HT1080 (cell line): ENCODE measurements at regions not wholly inside any gene's neighbourhood (a gene's known extent, or its start where the extent isn't known, plus 50 kb on each side); places are given as distances from the start of the nearest gene placed in this dataset.

Experiments
- DNase-seq: peaks from one replicate; pipeline ENCODE4 v3.0.0-alpha.2; 2015; ENCODE audit warnings: low read depth

- no peak for DNase-seq
These were observed 50.8 kb upstream of the NAV2 start for GRCh38 chr11:19661827-19662226.

GRCh38 chr11:19660076-19660475 is 52.6 kb upstream of the NAV2 start:
- DNase-seq, result peak; percentile 97

GRCh38 chr11:19659529-19659928 is 53.1 kb upstream of the NAV2 start:
- no peak for DNase-seq

- DNase-seq, result no peak
These were observed 54.3 kb upstream of the NAV2 start for GRCh38 chr11:19658344-19658743.

GRCh38 chr11:19656140-19656541 is 56.5 kb upstream of the NAV2 start:
- DNase-seq, result no peak

GRCh38 chr11:19652623-19653375 is 59.8 kb upstream of the NAV2 start:
- DNase-seq, result no peak

GRCh38 chr11:19651653-19652052 is 61.0 kb upstream of the NAV2 start:
- DNase-seq, result no peak

- no peak for DNase-seq
These were observed 61.6 kb upstream of the NAV2 start for GRCh38 chr11:19651028-19651427.

GRCh38 chr11:19650467-19650866 is 62.2 kb upstream of the NAV2 start:
- no peak for DNase-seq

GRCh38 chr11:19649751-19650150 is 62.9 kb upstream of the NAV2 start:
- DNase-seq, result no peak

- no peak for DNase-seq
These were observed 64.3 kb upstream of the NAV2 start for GRCh38 chr11:19648321-19648720.

GRCh38 chr11:19647816-19648215 is 64.8 kb upstream of the NAV2 start:
- DNase-seq, result no peak

- DNase-seq, result peak; percentile 81
These were observed 65.7 kb upstream of the NAV2 start for GRCh38 chr11:19646921-19647320.

GRCh38 chr11:19646308-19646707 is 66.3 kb upstream of the NAV2 start:
- no peak for DNase-seq

GRCh38 chr11:19644316-19644715 is 68.3 kb upstream of the NAV2 start:
- no peak for DNase-seq

- DNase-seq, result no peak
These were observed 70.2 kb upstream of the NAV2 start for GRCh38 chr11:19642185-19643158.

- DNase-seq, result no peak
These were observed 73.0 kb upstream of the NAV2 start for GRCh38 chr11:19639603-19640105.

GRCh38 chr11:19635332-19635731 is 77.3 kb upstream of the NAV2 start:
- DNase-seq, result no peak

GRCh38 chr11:19633276-19633675 is 79.4 kb upstream of the NAV2 start:
- no peak for DNase-seq

- DNase-seq, result no peak
These were observed 80.2 kb upstream of the NAV2 start for GRCh38 chr11:19632499-19632834.

GRCh38 chr11:19631712-19632498 is 80.7 kb upstream of the NAV2 start:
- DNase-seq, result no peak

GRCh38 chr11:19628018-19628417 is 84.6 kb upstream of the NAV2 start:
- peak; percentile 56 for DNase-seq
